NCI-H1417 treated with DMSO at 0.1 percent for 48 hours (cell line): ENCODE measurements at regions not wholly inside any gene's neighbourhood (a gene's known extent, or its start where the extent isn't known, plus 50 kb on each side); places are given as distances from the start of the nearest gene placed in this dataset.

ENCODE experiments used
- DNase-seq: peaks from one replicate; lab custom pipeline; 2025; lab: John Stamatoyannopoulos, UW

GRCh38 chr4:58688568-58688967, 1578.4 kb upstream of the IGFBP7 start:
- no peak for DNase-seq

DNA sequence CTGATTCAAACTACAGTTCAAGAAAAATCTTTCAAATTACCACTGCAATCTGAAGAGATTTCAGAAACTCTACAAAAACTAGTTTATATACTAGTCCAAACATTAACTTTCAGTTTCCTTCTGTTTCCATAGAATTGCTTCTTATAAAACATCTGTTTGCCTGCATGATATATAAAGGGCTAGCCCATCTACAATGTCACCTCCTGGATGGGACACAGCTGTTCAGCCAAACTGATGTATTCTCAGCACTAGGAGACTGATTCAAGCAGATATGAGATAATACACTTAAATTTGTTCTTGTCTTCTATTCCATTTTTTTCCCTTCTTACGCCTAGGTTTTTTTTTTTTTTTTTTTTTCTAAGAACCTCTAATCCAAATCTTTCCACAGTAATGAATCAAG, 1569.7 kb upstream of the IGFBP7 start:
- DNase-seq: no peak

DNA sequence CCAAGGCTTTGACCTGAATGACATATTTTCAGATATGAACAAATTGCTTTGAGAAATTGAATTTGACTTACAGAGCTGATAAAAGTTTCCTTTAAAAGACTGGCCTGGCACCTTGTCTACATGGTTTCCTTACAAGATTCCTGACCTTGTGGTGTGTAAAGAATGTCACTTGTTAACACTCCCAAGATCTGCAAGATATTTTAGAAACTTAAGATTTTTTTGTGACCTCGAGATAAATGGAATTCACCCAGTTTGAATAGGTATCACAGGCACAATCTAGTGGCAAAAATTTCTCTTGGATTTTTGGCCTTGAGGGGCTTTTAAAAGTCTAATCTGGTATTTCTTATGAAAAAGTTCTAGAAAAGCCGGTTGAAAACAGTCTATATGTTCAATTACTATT, 1568.9 kb upstream of the IGFBP7 start:
- DNase-seq: no peak

DNA sequence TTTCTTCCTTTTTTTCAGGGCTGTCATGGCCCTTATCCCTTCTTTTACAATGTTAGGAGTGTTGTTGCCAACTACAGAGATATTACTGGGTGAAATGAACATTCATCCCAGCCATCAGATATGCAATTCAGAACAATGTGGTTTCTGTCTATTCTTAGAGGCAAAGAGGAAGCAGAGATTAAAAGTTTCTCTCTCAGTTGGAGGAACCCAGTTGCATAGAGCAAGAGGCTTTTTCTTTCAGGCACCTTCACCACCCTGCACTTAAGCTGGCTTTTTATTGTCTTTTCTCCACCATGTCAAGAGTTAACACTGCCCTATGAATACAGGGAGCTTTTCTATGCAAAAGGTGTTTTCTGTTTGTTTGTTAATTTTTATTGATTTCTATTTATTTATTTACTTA, 1559.6 kb upstream of the IGFBP7 start:
- DNase-seq: no peak

- no peak for DNase-seq
These were observed 1555.5 kb upstream of the IGFBP7 start for GRCh38 chr4:58665649-58666048.

GRCh38 chr4:58658701-58659100, 1548.5 kb upstream of the IGFBP7 start:
- DNase-seq: no peak

DNA sequence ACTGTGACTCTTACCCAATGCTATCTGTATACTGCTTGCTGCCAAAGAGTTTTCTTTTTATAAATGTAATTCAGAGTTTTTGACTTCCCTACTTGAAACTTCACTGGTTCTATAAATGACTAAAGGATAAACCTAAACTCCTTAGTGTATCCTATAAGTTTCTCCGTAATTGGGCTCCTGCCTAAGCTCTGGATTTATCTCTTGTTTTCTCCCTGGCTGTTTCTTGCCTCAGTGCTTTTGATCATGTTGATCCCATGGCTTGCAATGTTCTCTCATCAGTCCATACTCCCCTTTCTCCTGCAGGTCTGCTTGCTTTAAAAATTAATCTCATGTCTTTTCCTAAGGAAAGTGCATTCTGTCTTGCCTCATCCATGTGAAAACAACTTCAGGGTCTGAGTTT, 1543.1 kb upstream of the IGFBP7 start:
- DNase-seq: no peak

- DNase-seq: no peak
These were observed 1539.0 kb upstream of the IGFBP7 start for GRCh38 chr4:58649226-58649625.

DNA sequence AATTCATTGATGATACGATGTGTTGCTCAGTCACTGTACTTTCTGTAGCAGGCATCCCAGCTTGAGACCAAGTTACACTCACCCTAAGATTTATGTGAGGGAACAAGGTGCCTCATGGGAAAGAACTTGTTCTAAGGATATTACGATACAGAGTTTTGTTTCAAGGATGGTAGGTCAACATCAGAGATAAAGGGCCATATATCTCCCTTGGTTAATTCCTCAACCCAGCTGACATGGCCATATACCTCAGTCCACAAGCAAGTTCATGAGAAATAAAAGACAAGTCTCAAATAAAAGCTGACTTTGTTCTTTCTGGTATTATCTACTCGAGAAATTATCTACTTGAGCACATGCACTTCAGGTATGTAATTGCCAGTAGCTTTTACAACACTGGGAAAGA, 1535.9 kb upstream of the IGFBP7 start:
- DNase-seq: no peak

- no peak for DNase-seq
These were observed 1534.4 kb upstream of the IGFBP7 start for GRCh38 chr4:58644549-58644948.

DNA sequence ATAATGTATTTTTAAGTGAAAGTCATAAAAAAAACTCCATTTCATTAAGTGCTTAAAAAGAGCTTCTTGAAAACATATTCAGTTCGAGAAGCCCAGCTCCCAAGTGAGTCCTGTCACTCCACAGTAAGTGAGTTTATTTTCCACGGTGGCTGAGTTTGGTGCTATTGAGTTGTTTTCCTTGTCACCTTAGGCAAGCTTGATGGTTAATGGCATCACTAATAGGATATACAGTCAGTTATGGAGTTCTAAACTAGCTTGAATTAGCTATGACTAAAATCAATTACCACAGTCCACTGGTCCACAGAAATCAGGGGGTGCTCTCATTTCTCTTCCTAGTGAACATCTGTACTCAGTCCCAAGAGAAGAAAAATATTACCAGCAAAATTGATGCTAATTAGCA, 1526.2 kb upstream of the IGFBP7 start:
- no peak for DNase-seq

- DNase-seq: no peak
These were observed 1507.0 kb upstream of the IGFBP7 start for GRCh38 chr4:58617226-58617625.

GRCh38 chr4:58611012-58611411, 1500.8 kb upstream of the IGFBP7 start:
- no peak for DNase-seq

DNA sequence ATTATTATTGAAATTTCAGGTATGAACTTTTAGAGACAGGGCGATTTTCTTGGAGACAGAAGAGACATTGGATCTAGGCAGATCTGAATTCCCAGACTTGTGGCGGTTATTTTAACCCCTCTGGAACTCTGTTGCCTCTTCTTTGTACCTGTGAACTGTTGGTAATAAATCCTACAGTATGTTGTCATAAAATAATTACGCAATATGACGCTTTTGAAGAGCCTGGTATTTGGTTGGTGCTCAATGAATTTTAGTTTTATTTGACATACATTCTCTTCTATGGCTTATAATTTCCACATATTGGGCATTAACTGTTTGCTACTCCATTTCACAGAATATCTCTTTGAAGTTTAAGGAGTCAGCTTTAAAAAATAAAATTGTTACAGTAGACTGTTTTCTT, 1496.1 kb upstream of the IGFBP7 start:
- no peak for DNase-seq

- no peak for DNase-seq
These were observed 1493.8 kb upstream of the IGFBP7 start for GRCh38 chr4:58603951-58604350.

- no peak for DNase-seq
These were observed 1492.7 kb upstream of the IGFBP7 start for GRCh38 chr4:58602731-58603359.

GRCh38 chr4:58602022-58602421, 1491.8 kb upstream of the IGFBP7 start:
- DNase-seq: no peak

DNA sequence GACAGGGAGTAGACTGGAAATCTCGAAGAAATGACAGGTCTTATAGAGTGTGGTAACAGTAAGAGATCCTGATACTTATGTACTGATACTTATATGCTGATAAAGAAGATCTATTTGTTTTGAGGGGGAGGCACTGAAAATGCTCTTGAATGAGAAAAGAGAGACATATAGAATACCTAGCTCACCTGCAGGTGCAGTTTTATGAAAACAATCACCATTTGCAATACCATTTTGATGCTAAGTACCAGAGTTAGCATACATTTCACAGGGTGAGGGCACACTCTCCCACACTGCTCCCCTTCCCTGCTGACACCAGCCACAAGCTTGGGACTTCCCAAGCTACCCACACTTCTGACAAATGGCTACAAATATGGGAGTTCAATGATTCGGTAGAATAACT, 1490.1 kb upstream of the IGFBP7 start:
- no peak for DNase-seq

DNA sequence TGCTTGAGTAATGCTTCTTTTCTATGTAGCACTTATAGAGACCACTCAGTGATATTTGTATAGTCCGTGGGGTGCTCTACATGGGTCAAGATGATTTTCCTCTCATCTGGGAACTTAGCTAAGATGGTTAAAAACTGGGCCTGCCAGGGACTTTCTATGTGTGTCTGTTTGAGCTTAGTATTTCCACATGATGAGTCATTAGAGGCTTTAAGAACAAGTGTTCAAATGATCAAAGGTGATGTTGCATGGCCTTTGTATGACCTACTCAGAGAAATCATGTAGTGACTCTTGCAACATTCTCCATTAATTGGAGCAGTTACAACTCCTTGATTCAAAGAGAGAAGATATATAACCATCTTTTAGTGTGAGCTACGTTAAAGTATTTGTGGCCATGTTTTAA, 1480.5 kb upstream of the IGFBP7 start:
- no peak for DNase-seq

- no peak for DNase-seq
These were observed 1477.7 kb upstream of the IGFBP7 start for GRCh38 chr4:58587856-58588255.

- no peak for DNase-seq
These were observed 1456.1 kb upstream of the IGFBP7 start for GRCh38 chr4:58566260-58566659.

GRCh38 chr4:58564695-58565475, 1454.7 kb upstream of the IGFBP7 start:
- no peak for DNase-seq

GRCh38 chr4:58561170-58561569, 1451.0 kb upstream of the IGFBP7 start:
- no peak for DNase-seq

DNA sequence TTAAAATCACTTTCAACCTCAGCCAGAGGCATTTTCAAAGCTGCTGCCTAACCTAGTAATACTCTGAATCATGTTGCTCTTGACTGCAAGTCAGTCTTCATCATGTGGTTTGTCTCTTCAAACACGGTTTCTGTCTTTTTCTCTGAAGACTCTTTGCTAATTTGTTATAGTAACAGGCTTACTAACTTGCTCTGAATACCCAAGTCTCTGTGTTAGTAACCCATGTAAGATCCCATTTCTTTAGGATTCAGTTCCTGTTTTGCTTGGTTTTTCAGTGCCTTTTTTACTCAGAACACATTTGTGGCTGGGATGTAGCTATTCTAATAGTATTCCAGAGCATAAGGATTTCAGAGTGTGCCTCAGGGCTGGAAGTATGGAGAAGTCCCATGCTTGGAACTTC, 1450.6 kb upstream of the IGFBP7 start:
- no peak for DNase-seq
